ENCODE measurements at regions not wholly inside any gene's neighbourhood (a gene's known extent, or its start where the extent isn't known, plus 50 kb on each side); places are given as distances from the start of the nearest gene placed in this dataset.

DNA sequence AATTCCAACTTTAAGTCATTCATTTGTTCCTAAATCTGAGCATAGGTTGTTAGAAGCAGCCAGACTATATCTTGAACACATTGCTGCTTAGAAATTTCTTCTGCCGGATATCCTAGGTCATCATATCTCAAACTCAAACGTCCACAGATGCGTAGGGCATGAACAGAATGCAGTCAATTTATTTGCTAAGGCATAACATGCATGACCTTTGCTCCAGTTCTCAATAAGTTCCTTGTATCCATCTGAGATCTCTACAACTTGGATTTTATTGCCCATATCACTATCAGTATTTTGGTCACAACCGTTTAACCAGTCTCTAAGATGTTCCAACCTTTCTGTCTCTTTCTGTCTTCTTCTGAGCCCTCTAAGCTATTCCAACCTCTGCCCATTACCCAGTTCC lies 210.9 kb upstream of the MANEA start:
- CTCF ChIA-PET = no interaction called here
- TF ChIP-seq, protein P1, sequence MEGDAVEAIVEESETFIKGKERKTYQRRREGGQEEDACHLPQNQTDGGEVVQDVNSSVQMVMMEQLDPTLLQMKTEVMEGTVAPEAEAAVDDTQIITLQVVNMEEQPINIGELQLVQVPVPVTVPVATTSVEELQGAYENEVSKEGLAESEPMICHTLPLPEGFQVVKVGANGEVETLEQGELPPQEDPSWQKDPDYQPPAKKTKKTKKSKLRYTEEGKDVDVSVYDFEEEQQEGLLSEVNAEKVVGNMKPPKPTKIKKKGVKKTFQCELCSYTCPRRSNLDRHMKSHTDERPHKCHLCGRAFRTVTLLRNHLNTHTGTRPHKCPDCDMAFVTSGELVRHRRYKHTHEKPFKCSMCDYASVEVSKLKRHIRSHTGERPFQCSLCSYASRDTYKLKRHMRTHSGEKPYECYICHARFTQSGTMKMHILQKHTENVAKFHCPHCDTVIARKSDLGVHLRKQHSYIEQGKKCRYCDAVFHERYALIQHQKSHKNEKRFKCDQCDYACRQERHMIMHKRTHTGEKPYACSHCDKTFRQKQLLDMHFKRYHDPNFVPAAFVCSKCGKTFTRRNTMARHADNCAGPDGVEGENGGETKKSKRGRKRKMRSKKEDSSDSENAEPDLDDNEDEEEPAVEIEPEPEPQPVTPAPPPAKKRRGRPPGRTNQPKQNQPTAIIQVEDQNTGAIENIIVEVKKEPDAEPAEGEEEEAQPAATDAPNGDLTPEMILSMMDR (IDR thresholded peaks at IDR 0.05; ENCODE audit: insufficient read depth, low read length, missing control alignments) = no peak
- H3K4me3 ChIP-seq (ENCODE audit: low read depth, low read length) = no peak overlapping the region
- POLR2A ChIA-PET = no interaction called here
- no peak for DNase-seq (ENCODE audit: low read depth, low spot score)

DNA sequence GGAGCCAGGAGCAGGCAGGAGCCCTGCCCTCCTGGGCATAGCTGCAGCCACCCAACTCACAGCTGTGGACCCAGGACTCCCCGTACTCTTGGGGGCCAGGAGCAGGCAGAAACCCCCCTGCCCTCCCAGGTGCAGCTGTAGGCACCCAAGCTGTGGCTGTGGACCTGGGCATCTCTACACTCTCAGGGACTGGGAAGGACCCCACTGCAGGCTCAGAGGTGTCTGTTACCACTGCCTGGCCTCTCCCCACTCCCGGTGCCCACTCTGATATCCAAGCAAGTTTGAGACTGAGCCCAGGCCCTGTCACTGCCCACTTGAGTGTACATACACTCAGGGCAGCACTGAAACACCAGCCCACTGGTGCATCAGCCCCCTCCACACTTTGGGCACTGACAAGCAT lies 193.5 kb upstream of the MANEA start:
- CTCF ChIA-PET = no interaction called here
- DNase-seq (ENCODE audit: low read depth, low spot score) = no peak
- no peak overlapping the region for H3K4me3 ChIP-seq (ENCODE audit: low read depth, low read length)
- TF ChIP-seq, protein P1 (IDR thresholded peaks at IDR 0.05; ENCODE audit: insufficient read depth, low read length, missing control alignments) = no peak
- POLR2A ChIA-PET = no interaction called here

DNA sequence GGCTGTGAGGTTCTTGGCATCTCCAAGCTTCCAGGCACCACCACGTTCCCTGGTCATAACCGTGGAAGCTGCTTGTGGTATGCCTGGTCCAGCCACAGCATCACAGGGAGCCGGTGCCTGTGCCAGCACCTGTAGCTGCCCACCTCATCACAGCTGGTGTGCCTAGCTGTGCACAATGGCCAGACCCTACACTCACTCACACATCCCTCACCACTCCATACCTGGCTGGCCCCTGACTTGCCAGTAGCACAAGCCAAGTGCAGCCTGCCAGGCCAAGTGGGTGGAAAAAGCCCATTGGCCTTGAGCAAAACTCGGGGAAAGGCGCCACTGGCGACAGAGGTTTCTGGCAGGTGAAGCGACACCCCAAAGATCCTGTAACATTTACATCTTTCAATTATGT lies 192.3 kb upstream of the MANEA start:
- DNase-seq (ENCODE audit: low read depth, low spot score) = no peak
- POLR2A ChIA-PET = no interaction called here
- TF ChIP-seq, protein P1 (IDR thresholded peaks at IDR 0.05; ENCODE audit: insufficient read depth, low read length, missing control alignments) = no peak
- CTCF ChIA-PET = no interaction called here
- H3K4me3 ChIP-seq (ENCODE audit: low read depth, low read length) = no peak overlapping the region

DNA sequence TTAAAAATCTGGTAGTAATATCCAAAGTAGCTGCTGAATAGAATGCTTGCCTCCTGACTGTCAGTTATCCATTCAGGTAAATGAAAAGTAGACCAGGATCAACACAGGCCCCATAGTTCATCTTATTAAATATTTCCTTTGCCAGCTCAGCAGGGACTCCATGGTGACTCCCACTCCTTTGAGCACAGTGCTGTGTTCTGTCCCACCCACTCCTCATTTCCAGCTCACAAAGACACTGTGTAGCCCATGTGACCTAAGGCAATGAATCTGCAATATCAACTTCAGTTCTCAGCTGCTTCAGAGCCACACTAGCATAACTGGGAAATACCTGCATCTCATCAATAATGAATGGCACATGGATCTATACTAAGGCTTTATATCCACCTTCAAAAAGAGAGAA lies 189.5 kb upstream of the MANEA start:
- ChIA-PET CTCF (no interaction called here), POLR2A (no interaction called here)
- no peak overlapping the region for H3K4me3 ChIP-seq (ENCODE audit: low read depth, low read length)
- DNase-seq (ENCODE audit: low read depth, low spot score) = no peak
- TF ChIP-seq, protein P1 (IDR thresholded peaks at IDR 0.05; ENCODE audit: insufficient read depth, low read length, missing control alignments) = no peak

DNA sequence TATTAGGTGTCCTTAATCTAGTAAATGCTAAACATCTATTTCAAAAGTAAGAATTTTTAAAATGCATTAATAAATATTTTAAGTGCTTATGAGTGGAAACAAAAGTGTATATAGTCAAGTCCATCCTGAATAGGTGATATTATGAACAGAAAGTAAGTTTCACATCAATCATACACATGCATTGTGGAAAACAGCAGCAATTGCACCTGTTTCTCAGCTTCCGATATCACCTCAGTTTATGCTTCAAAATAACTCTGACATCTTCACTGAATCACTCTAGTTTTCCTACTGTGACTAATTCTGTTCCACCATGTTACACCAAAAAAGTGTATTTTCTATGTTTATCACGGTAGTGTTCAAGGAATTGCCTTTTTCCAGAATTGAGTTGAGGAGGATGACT lies 172.6 kb upstream of the MANEA start:
- no peak overlapping the region for H3K4me3 ChIP-seq (ENCODE audit: low read depth, low read length)
- ChIA-PET POLR2A (no interaction called here), CTCF (no interaction called here)
- TF ChIP-seq, protein P1 (IDR thresholded peaks at IDR 0.05; ENCODE audit: insufficient read depth, low read length, missing control alignments) = no peak
- DNase-seq (ENCODE audit: low read depth, low spot score) = no peak

DNA sequence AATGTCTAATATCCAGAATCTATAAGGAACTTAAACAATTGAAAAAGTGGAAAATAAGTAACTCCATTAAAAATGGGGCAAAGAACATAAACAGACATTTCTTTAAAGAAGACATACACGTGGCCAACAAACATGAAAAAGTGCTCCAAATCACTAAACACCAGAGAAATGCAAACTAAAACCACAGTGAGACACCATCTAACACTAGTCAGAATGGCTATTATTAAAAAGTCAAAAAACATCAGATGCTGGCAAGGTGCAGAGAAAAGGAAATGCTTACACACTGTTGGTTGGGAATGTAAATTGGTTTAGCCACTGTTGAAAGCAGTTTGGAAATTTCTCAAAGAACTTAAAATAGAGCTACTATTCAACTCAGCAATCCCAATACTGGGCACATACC lies 169.2 kb upstream of the MANEA start:
- POLR2A ChIA-PET = no interaction called here
- CTCF ChIA-PET = no interaction called here
- H3K4me3 ChIP-seq (ENCODE audit: low read depth, low read length) = no peak overlapping the region
- no peak for DNase-seq (ENCODE audit: low read depth, low spot score)
- TF ChIP-seq, protein P1 (IDR thresholded peaks at IDR 0.05; ENCODE audit: insufficient read depth, low read length, missing control alignments) = no peak
